Liver (tissue), 8 donors: ENCODE measurements at regions not wholly inside any gene's neighbourhood (a gene's known extent, or its start where the extent isn't known, plus 50 kb on each side); places are given as distances from the start of the nearest gene placed in this dataset.

Experiments used
- DNase-seq: peaks from one replicate; pipeline ENCODE4 v3.0.0-alpha.2; 2017; ENCODE audit warnings: low spot score
- H3K27ac ChIP-seq, 2 donors: one replicate each; pipeline ENCODE4 v1.7.0; 2013; ENCODE audit warnings: inconsistent platforms in 2 of 2, low read length in 2 of 2, control low read depth in 1 of 2, low read depth in 1 of 2, mild to moderate bottlenecking in 1 of 2
- H3K27me3 ChIP-seq, 4 donors: one replicate each; pipeline versions ENCODE4 v1.6.1 to v1.7.0; 2013; ENCODE audit warnings: low read length in 3 of 4, inconsistent platforms in 1 of 4, mild to moderate bottlenecking in 1 of 4, moderate library complexity in 1 of 4; ENCODE audit not compliant: control insufficient read depth in 4 of 4, insufficient read depth in 4 of 4
- H3K36me3 ChIP-seq, 4 donors: one replicate each; pipeline versions ENCODE4 v1.6.1 to v1.7.0; 2013; ENCODE audit warnings: low read length in 3 of 4, mild to moderate bottlenecking in 3 of 4, low read depth in 1 of 4, moderate library complexity in 1 of 4; ENCODE audit not compliant: control insufficient read depth in 4 of 4, insufficient read depth in 3 of 4
- H3K4me1 ChIP-seq, 4 donors: one replicate each; pipeline versions ENCODE4 v1.6.1 to v1.7.0; 2013; ENCODE audit warnings: low read length in 3 of 4, mild to moderate bottlenecking in 3 of 4, moderate library complexity in 1 of 4; ENCODE audit not compliant: control insufficient read depth in 4 of 4, insufficient read depth in 4 of 4
- H3K4me3 ChIP-seq, 3 donors: one replicate each; pipeline versions ENCODE4 v1.6.1 to v1.7.0; 2013; ENCODE audit warnings: low read length in 3 of 3, control low read depth in 1 of 3, low read depth in 1 of 3, mild to moderate bottlenecking in 1 of 3
- H3K9ac ChIP-seq, 2 donors: one replicate each; pipeline ENCODE4 v1.7.0; 2013; ENCODE audit warnings: low read length in 2 of 2, mild to moderate bottlenecking in 2 of 2, moderate library complexity in 2 of 2, control low read depth in 1 of 2, low read depth in 1 of 2
- H3K9me3 ChIP-seq, 4 donors: one replicate each; pipeline versions ENCODE4 v1.6.1 to v1.7.0; 2013; ENCODE audit warnings: low read length in 3 of 4; ENCODE audit not compliant: control insufficient read depth in 4 of 4
- EGR1 ChIP-seq, 2 donors: IDR thresholded peaks; 2 replicates each; pipeline ENCODE4 v1.6.1; 2016 to 2018; ENCODE audit warnings: antibody characterized with exemption in 2 of 2, low read depth in 2 of 2
- FOXA1 ChIP-seq: IDR thresholded peaks from 2 replicates; pipeline ENCODE4 v1.6.1; 2016; ENCODE audit warnings: antibody characterized with exemption
- FOXA2 ChIP-seq: IDR thresholded peaks from 2 replicates; pipeline ENCODE4 v1.6.1; 2016; ENCODE audit warnings: antibody characterized with exemption
- GABPA ChIP-seq, 2 donors: IDR thresholded peaks in 1 of 2; conservative IDR thresholded peaks in 1 of 2; 2 replicates each; pipeline ENCODE4 v1.6.1; 2016; ENCODE audit warnings: antibody characterized with exemption in 2 of 2, mild to moderate bottlenecking in 1 of 2, moderate library complexity in 1 of 2
- HNF4A ChIP-seq, 2 donors: conservative IDR thresholded peaks; 2 replicates each; pipeline ENCODE4 v1.6.1; 2016; ENCODE audit warnings: antibody characterized with exemption in 2 of 2, mild to moderate bottlenecking in 2 of 2
- HNF4G ChIP-seq: IDR thresholded peaks from 2 replicates; pipeline ENCODE4 v1.6.1; 2016; ENCODE audit warnings: antibody characterized with exemption
- JUND ChIP-seq, 2 donors: IDR thresholded peaks; 2 replicates each; pipeline ENCODE4 v1.6.1; 2016; ENCODE audit warnings: antibody characterized with exemption in 2 of 2
- NR2F2 ChIP-seq: IDR thresholded peaks from 2 replicates; pipeline ENCODE4 v1.6.1; 2016; ENCODE audit warnings: antibody characterized with exemption
- RAD21 ChIP-seq, 2 donors: IDR thresholded peaks; 2 replicates each; pipeline ENCODE4 v1.6.1; 2016; ENCODE audit warnings: antibody characterized with exemption in 2 of 2, mild to moderate bottlenecking in 2 of 2
- RXRA ChIP-seq, 2 donors: IDR thresholded peaks; 2 replicates each; pipeline ENCODE4 v1.6.1; 2017 to 2018; ENCODE audit warnings: antibody characterized with exemption in 2 of 2, mild to moderate bottlenecking in 1 of 2
- SP1 ChIP-seq: IDR thresholded peaks from 2 replicates; pipeline ENCODE4 v1.6.1; 2018; ENCODE audit warnings: antibody characterized with exemption, mild to moderate bottlenecking
- TAF1 ChIP-seq: conservative IDR thresholded peaks from 2 replicates; pipeline ENCODE4 v1.6.1; 2016; ENCODE audit warnings: antibody characterized with exemption, mild to moderate bottlenecking
- YY1 ChIP-seq: IDR thresholded peaks from 2 replicates; pipeline ENCODE4 v1.6.1; 2016; ENCODE audit warnings: antibody characterized with exemption, mild to moderate bottlenecking
- WGBS: extraction: QIAGEN DNeasy Blood & Tissue Kit; methylation state at CpG from one replicate; pipeline ENCODE4 v1.1.7; 2013; 5-methylcytosine and 5-hydroxymethylcytosine counted together
- TF ChIP-seq, protein P1 (sequence below): IDR thresholded peaks from 2 replicates; pipeline ENCODE4 v1.6.1; 2016; ENCODE audit warnings: antibody characterized with exemption
- TF ChIP-seq, protein P2 (sequence below): fragments of 150-350 bp; IDR thresholded peaks from 2 replicates; pipeline ENCODE4 v1.5.1; 2017; ENCODE audit warnings: improper control_type of control experiment, low read depth, low read length; ENCODE audit not compliant: missing input control
- TF ChIP-seq, protein P3 (sequence below): IDR thresholded peaks from 2 replicates; pipeline ENCODE4 v1.6.1; 2016; ENCODE audit warnings: antibody characterized with exemption
- donor health status: healthy.
- donor health status: healthy.
- donor health status: healthy.
- donor health status: healthy.
- donor health status: healthy.

DNA sequence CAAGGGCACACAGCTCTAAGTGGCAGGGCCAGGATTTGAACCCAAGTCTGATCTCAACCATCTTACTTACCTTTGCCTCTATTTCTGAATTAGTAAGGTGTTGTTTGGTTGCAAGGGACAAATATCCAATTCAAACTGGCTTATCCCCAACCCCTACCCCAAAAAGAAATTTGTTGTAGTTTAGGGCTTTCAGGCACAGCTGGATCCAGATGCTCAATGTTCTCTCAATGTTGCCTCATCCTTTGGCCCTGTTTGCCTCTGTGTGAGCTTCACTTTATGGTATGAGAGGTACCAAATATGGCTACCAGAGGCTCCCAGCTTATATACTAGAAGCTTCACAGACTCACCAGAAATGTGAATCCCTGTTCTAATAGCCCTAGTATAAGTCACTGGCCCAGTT is 499.9 kb downstream of the SHQ1 start (continued):
- TF ChIP-seq YY1 (no peak), RXRA (IDR thresholded peaks at IDR 0.05) (no peak), TAF1 (no peak), EGR1 (IDR thresholded peaks at IDR 0.05; ENCODE audit: low read depth in 2 of 2) (no peak), GABPA (IDR thresholded peaks at IDR 0.05 in 1 of 2, conservative IDR thresholded peaks at IDR 0.05 in 1 of 2) (no peak), HNF4A (conservative IDR thresholded peaks at IDR 0.05) (no peak), JUND (IDR thresholded peaks at IDR 0.05) (no peak), HNF4G (no peak)

DNA sequence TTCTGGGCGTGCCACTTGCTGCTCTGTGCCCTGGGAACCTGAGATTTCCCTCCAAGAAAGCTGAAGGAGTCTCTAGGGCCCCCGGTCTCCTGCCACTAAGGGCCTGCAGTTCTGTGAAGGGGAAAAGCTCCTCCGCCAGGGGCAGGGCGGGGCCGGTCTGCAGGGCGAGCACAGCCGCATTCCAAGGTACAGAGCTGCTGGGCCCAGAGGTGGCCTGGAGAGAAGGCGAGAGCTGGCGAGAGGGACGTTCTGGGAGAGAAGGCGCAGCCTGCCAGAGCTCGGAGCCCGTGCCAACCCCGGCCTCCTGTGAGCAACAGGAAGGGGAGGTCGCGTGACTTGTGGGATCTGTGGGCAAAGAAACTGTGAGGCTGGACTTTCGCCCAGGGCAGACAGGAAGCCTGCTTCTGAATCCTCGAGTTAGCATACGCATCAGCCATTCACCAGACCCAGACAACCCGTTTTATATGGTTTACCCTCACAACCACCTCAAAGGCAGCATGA is 500.4 kb downstream of the SHQ1 start:
- Histone ChIP-seq H3K27me3 (no peaks in the 10 kb centered on the region), H3K27ac (no peak overlapping the region), H3K4me3 (no peak overlapping the region), H3K4me1 (no peaks in the 10 kb centered on the region), H3K9ac (no peak overlapping the region), H3K36me3 (no peaks in the 10 kb centered on the region), H3K9me3 (no peaks in the 10 kb centered on the region)
- DNase-seq: no peak
- WGBS: 71% methylated on average over 20 of the region's 20 CpGs
- TF ChIP-seq, protein P1, sequence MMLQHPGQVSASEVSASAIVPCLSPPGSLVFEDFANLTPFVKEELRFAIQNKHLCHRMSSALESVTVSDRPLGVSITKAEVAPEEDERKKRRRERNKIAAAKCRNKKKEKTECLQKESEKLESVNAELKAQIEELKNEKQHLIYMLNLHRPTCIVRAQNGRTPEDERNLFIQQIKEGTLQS: no peak
- TF ChIP-seq RAD21 (IDR thresholded peaks at IDR 0.05) (no peak), NR2F2 (no peak), TAF1 (no peak), GABPA (IDR thresholded peaks at IDR 0.05 in 1 of 2, conservative IDR thresholded peaks at IDR 0.05 in 1 of 2) (no peak)

DNA sequence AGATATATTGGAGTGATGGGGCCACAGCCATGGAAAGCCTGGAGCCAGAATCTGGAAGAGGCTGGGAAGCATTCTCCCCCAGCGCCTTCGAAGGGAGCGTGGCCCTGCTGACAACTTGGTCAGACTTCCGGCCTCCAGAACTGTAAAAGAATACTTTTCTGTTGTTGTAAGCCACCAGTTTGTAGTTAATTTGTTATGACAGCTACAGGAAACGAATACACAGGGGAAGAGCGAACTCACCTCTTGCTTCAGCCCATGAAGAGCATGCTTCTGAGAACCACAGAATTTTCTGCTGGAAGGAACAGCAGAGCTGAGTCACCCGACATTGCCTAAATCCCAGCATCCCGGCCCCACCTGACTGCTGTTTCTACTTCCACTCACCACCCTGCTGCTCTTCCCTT is 501.7 kb downstream of the SHQ1 start:
- Histone ChIP-seq H3K4me3 (no peak overlapping the region), H3K9me3 (no peaks in the 10 kb centered on the region), H3K36me3 (no peaks in the 10 kb centered on the region), H3K4me1 (no peaks in the 10 kb centered on the region), H3K9ac (no peak overlapping the region), H3K27ac (no peak overlapping the region), H3K27me3 (no peaks in the 10 kb centered on the region)
- DNase-seq: no peak
- TF ChIP-seq RAD21 (IDR thresholded peaks at IDR 0.05) (no peak), FOXA2 (no peak), SP1 (no peak), JUND (IDR thresholded peaks at IDR 0.05) (no peak), YY1 (no peak), TAF1 (no peak), FOXA1 (no peak)
- 82% methylated on average over 8 of the region's 8 CpGs for WGBS

DNA sequence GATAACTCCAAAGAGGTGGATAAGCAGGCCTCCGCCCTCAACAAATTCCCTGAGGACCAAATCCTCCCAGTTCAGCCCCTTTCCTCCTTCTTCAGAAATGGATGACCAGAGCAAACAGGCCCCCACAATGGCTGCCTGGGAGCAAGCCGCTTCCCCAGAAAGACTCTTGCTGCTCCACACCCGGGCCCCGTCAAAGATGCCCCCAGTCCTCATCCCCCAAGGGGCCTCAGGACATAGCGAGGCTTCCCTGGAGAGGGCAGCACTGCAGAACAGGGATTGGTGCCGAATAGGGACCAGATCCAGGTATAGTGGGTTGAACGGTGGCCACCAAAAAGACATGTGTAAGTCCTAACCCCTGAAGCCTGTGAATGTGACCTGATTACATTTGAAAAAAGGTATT is 502.3 kb downstream of the SHQ1 start:
- Histone ChIP-seq H3K36me3 (no peaks in the 10 kb centered on the region), H3K27me3 (no peaks in the 10 kb centered on the region), H3K4me3 (no peak overlapping the region), H3K4me1 (no peaks in the 10 kb centered on the region), H3K9me3 (no peaks in the 10 kb centered on the region), H3K27ac (no peak overlapping the region), H3K9ac (no peak overlapping the region)
- no peak for TF ChIP-seq GABPA (IDR thresholded peaks at IDR 0.05 in 1 of 2, conservative IDR thresholded peaks at IDR 0.05 in 1 of 2)
- TF ChIP-seq, protein P1: no peak
- no peak for TF ChIP-seq TAF1
- TF ChIP-seq, protein P2, sequence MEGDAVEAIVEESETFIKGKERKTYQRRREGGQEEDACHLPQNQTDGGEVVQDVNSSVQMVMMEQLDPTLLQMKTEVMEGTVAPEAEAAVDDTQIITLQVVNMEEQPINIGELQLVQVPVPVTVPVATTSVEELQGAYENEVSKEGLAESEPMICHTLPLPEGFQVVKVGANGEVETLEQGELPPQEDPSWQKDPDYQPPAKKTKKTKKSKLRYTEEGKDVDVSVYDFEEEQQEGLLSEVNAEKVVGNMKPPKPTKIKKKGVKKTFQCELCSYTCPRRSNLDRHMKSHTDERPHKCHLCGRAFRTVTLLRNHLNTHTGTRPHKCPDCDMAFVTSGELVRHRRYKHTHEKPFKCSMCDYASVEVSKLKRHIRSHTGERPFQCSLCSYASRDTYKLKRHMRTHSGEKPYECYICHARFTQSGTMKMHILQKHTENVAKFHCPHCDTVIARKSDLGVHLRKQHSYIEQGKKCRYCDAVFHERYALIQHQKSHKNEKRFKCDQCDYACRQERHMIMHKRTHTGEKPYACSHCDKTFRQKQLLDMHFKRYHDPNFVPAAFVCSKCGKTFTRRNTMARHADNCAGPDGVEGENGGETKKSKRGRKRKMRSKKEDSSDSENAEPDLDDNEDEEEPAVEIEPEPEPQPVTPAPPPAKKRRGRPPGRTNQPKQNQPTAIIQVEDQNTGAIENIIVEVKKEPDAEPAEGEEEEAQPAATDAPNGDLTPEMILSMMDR: no peak
- TF ChIP-seq, protein P3, sequence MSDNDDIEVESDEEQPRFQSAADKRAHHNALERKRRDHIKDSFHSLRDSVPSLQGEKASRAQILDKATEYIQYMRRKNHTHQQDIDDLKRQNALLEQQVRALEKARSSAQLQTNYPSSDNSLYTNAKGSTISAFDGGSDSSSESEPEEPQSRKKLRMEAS: no peak
- TF ChIP-seq RXRA (IDR thresholded peaks at IDR 0.05): no peak
- no peak for TF ChIP-seq EGR1 (IDR thresholded peaks at IDR 0.05; ENCODE audit: low read depth in 2 of 2)
- no peak for TF ChIP-seq HNF4G
- DNase-seq: no peak
- WGBS: 79% methylated on average over 7 of the region's 7 CpGs
